NCI-H187 (cell line): ENCODE measurements at regions not wholly inside any gene's neighbourhood (a gene's known extent, or its start where the extent isn't known, plus 50 kb on each side); places are given as distances from the start of the nearest gene placed in this dataset.

ENCODE experiments used
- DNase-seq, 2 experiments: peaks; one replicate each; lab custom pipeline; 2025; lab: John Stamatoyannopoulos, UW

GRCh38 chr12:89960011-89960507 lies 251.4 kb upstream of the ATP2B1 start:
- DNase-seq, result no peak

- DNase-seq, result no peak
Observed at GRCh38 chr12:89959179-89959578, 250.5 kb upstream of the ATP2B1 start.

GRCh38 chr12:89954259-89954658 lies 245.6 kb upstream of the ATP2B1 start:
- DNase-seq, result no peak

GRCh38 chr12:89951694-89952060 lies 243.0 kb upstream of the ATP2B1 start:
- no peak for DNase-seq

GRCh38 chr12:89951050-89951693 lies 242.5 kb upstream of the ATP2B1 start:
- no peak for DNase-seq

- DNase-seq, result no peak
Observed at GRCh38 chr12:89950421-89950820, 241.8 kb upstream of the ATP2B1 start.

- DNase-seq, result no peak
Observed at GRCh38 chr12:89949457-89950195, 241.0 kb upstream of the ATP2B1 start.

GRCh38 chr12:89948271-89949175 lies 239.9 kb upstream of the ATP2B1 start:
- no peak for DNase-seq

GRCh38 chr12:89947437-89948270 lies 239.0 kb upstream of the ATP2B1 start:
- DNase-seq, result no peak

GRCh38 chr12:89946518-89947135 lies 238.0 kb upstream of the ATP2B1 start:
- DNase-seq, result no peak

- no peak for DNase-seq
Observed at GRCh38 chr12:89945123-89945522, 236.5 kb upstream of the ATP2B1 start.

- DNase-seq, result no peak
Observed at GRCh38 chr12:89943463-89943862, 234.8 kb upstream of the ATP2B1 start.

- DNase-seq, result no peak
Observed at GRCh38 chr12:89941436-89941835, 232.8 kb upstream of the ATP2B1 start.

- no peak for DNase-seq
Observed at GRCh38 chr12:89939522-89940215, 231.0 kb upstream of the ATP2B1 start.

- no peak for DNase-seq
Observed at GRCh38 chr12:89936631-89937030, 228.0 kb upstream of the ATP2B1 start.

- DNase-seq, result no peak
Observed at GRCh38 chr12:89935850-89936249, 227.2 kb upstream of the ATP2B1 start.

GRCh38 chr12:89933911-89934310 lies 225.3 kb upstream of the ATP2B1 start:
- no peak for DNase-seq

- DNase-seq, result no peak
Observed at GRCh38 chr12:89932954-89933353, 224.3 kb upstream of the ATP2B1 start.

GRCh38 chr12:89928467-89928866 lies 219.8 kb upstream of the ATP2B1 start:
- no peak for DNase-seq

GRCh38 chr12:89927226-89927698 lies 218.6 kb upstream of the ATP2B1 start:
- no peak for DNase-seq
